ENCODE measurements at regions not wholly inside any gene's neighbourhood (a gene's known extent, or its start where the extent isn't known, plus 50 kb on each side); places are given as distances from the start of the nearest gene placed in this dataset.

DNA sequence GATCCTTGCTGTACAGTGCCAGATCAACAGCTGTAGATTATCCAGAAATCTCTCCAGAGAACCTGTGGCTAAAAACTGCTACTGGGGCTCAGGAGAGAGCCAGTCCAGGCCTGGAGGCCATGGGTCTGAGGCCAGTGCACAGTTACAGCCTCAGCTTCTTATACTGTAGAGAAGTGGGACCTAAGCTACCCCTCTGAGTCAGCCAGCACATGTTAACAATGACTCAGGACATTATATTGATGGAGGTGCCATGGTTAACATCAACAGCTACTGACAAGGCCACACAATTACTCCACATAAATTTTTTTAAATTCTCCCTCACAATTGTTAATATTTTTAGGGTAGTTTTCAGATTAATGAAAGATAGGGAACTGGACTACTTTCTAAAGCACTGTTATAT lies 138.5 kb downstream of the RBM26 start:
- ChIA-PET CTCF (no interaction called here), POLR2A (no interaction called here)

DNA sequence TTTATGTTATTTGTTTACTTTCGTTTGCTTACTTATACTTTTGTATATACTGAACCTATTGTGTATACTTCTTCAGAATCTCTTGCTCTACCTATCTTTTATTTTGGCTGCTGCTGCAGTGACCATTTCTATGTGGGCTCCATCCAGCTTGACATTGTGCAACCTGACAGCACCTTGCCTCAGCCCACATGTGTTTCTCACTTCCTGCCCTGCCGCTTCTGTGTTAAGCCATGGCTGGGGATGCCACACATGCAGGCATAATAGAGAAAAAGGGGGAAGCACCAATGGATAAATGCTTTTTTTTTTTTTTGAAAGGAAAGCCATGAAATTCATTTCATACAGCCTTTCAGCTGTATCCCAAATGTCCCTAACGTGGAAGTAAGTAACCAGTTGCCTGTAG lies 147.6 kb downstream of the RBM26 start:
- POLR2A ChIA-PET = no interaction called here

DNA sequence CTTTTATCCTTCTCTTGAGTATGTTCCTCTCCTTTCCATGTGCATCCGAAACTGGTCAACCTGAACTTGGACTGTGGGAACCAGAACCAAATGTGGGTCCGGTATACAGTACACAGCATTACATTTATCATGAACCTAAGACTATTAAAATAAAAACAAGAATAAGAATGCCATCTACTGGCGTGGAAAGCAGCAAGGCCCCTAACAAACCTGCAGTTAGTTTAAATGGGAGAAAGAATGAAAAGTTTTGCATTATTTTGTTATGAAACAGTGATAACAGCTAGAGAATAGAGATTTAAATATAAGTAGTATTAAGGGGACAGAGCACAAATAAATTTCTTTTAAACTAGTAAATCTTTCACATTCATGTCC lies 159.5 kb downstream of the RBM26 start:
- POLR2A ChIA-PET = no interaction called here
- CTCF ChIA-PET = no interaction called here

More for the DNA sequence above, 147.6 kb downstream of the RBM26 start:
- CTCF ChIA-PET = no interaction called here

DNA sequence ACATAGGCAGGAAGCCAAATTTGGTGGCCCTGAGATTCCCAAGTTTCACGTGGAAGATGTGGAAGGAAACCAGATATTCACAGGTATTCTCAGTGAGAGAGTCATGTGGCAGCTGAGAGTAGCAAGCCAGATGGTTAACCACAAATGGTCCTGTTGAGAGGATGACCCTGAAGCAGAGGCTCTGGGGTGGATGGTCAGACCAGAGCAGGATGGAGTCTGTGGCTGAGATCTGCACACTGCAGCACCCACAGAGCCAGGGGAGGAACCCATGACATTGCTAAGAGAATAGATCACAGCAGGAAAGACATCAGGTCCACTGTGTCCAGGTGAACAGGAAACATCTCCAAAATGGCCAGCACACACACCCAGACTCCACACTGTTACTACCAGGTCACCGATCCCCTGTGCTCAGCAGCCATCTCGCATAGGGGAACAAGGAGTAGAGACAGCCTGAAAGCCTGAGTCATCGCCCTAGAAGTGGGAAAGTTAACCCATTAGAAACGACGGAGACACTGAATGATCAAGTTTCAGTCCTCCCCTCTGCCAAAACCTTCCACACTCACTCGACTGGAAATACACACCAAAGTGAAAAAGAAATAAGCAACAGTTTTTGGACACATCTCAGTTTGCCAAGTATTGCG lies 160.0 kb downstream of the RBM26 start:
- POLR2A ChIA-PET = no interaction called here
- CTCF ChIA-PET = no interaction called here

DNA sequence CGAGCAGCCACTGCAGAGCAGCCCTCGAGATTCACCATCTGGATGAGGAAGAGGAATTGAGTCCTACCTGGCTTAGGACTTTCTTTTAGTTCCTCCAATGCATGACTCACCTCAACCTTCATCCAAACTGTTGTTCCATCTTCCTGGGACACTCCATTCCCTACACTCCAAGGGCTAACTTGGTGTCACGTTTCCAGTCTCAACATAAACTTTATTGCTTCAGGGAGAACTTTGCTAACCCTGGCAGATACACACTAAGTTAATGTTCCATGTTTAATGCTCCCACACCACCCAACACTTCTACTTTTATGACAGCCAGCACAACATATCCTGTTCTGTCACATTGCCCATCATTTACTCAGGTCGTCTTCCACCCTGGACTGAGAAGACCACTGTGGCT lies 164.4 kb downstream of the RBM26 start:
- POLR2A ChIA-PET = no interaction called here
- CTCF ChIA-PET = no interaction called here

DNA sequence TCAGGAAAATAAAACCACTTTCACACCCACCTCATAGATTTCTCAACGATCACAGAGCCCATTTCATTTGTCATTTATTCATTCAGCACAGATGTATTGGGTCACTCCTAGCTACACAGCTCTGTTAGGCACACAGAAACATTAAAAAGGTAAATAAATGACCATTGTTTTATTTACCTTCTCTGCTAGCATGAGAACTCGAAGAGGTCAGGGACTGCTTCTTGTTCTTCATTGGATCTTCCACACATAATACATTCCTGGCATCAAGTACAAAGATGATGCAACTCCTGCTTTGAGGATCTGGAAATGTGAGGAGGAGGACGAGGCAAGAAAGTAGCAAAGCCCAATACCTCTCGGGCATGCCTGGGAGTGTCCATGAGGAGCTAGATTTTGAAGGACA lies 168.1 kb downstream of the RBM26 start:
- CTCF ChIA-PET = no interaction called here
- POLR2A ChIA-PET = no interaction called here

DNA sequence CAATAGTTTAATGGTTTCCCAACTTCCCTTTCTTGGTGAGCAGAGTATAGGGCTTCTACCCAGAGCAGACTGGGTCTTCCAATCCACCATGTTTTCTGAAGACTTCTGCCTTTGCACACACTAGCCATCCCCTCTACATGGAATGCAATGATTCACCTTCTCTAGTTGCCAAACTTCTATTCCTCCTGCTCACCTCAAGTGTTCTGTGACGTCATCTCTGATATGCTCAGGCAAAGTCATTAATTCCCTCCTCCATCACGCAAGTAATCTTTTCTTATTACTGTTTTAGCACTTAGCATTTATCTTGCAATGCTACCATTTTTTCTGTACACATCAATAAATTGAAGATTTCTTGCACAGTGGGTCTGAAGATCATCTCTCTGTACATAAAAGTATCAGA lies 174.2 kb downstream of the RBM26 start:
- ChIA-PET CTCF (no interaction called here), POLR2A (no interaction called here)

DNA sequence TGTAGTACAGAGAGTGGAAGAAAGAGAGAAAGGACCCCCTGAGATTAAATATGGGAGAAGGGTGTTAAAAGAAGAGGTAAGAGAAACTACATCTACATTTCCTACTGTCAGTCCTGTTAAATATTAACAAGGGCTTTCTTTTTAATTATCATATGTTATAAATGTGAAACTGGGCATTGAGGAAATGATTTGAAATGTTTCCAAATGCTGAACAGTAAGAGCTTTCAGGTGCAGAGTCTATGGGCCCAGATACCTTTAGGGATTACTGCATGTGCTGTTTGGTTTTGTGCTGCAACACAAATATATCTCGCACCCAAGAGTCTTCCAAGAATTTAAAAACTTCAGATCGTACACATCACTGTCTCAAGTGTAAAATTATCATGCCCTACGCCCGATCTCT lies 176.3 kb downstream of the RBM26 start:
- ChIA-PET CTCF (no interaction called here), POLR2A (no interaction called here)

DNA sequence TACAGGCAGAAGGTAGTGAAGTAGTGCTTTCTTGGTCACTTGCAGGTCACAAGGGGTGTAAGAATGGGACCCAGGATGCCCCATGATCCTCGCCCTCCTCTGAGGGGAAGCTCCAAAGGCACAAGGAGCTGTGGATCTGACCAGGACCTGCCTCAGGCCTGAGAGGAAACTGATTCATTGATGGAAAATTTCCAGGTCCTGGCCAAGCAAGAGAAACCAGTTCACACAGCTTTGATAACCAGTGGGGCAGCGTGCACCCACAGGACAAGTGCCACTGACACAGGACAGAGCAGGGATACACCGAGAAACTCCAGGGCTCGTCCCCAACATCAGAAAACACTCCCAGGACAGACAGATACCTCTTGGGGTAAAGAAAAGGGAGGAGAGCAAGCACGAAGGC lies 177.1 kb downstream of the RBM26 start:
- ChIA-PET POLR2A (no interaction called here), CTCF (no interaction called here)

DNA sequence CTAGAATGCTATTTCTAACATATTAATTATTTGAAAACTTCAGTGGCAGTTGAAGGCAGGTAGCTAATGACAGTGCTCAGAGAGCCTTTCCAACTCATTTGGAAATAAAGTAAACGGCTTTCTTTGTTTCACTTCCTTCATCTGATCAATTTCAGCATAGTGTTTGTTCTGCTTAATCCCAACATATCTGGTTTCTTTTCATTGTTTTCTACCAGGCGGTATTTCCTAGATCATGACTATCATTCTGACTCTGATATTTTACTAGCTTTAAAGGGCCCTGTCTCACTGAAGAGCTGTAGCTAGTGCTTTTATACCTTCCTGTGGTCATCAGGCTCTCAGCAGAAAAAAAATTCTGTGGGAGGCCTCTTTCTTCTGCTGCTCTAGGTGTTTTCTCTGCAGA lies 178.6 kb downstream of the RBM26 start:
- ChIA-PET CTCF (no interaction called here), POLR2A (no interaction called here)

DNA sequence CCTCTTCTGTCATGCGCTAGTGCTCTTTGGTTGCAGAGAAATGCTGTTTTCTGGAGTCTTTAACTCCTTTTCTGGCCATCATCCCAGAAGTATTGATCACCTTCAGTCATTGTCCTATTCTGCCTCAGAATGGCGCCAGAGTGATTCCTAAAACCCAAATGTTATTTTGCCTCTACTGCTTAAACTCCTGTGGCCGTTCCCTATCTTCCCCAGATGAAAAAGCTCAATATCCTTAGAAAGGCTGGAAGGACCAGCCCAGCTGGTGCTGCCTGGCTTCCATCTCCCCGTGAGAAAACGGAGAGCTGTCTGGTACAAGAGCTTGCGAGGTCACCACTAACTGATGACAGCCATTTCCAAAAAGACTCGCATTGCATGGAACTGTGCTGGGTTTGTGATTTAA lies 179.1 kb downstream of the RBM26 start:
- CTCF ChIA-PET = no interaction called here
- POLR2A ChIA-PET = no interaction called here

DNA sequence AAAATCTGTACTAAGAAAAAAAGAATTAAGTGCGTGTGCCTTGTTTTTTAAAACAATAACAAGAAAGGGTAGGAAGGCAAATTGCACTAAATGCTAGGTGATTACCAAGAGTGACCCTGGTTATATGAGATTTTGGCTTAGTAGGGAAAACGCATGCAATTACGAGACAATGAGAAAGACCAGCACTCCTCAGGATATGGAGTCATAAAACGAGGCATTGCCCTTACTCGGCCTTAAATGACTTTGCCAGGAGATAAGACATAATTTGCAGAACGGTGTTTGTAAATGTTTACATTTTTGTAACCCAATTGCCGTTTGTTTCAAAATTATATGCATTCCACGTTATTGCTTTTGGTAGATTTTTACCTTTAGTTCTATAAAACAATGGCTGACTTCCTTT lies 179.8 kb downstream of the RBM26 start:
- CTCF ChIA-PET = no interaction called here
- POLR2A ChIA-PET = no interaction called here

DNA sequence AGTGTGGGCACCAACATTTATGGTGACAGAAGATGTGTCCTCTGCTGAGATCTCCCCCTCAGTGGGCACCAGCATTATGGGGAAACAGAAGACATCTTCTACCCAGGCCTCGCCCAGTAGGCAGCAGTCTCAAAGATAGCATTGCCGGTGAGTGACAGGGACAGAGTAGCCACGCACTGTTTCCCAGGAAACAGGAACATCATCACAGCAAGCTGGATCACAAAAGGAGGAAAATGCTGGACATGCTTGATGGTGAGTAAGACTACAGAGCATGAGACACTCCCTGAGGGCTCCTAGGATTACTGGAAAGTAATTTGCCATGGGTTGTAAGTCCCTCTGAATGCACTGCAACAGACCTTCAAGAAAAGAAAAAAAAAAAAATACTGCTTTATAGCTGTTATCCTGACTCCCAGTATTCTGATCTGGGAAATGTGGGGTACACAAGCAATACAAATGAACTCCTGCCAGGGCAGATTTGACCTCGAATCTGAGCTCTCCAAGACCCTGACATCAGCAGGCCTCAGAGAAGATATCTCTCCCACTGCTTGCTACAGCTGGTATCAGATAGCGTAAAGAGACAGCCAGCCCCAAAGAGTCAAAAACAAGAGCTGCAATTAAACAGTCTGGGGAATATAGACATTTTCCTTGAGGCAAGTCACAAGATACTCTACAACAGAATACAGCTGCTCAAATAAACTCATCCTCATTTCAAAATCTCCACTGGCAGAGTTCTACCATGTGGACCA lies 180.4 kb downstream of the RBM26 start:
- CTCF ChIA-PET = no interaction called here
- POLR2A ChIA-PET = no interaction called here

DNA sequence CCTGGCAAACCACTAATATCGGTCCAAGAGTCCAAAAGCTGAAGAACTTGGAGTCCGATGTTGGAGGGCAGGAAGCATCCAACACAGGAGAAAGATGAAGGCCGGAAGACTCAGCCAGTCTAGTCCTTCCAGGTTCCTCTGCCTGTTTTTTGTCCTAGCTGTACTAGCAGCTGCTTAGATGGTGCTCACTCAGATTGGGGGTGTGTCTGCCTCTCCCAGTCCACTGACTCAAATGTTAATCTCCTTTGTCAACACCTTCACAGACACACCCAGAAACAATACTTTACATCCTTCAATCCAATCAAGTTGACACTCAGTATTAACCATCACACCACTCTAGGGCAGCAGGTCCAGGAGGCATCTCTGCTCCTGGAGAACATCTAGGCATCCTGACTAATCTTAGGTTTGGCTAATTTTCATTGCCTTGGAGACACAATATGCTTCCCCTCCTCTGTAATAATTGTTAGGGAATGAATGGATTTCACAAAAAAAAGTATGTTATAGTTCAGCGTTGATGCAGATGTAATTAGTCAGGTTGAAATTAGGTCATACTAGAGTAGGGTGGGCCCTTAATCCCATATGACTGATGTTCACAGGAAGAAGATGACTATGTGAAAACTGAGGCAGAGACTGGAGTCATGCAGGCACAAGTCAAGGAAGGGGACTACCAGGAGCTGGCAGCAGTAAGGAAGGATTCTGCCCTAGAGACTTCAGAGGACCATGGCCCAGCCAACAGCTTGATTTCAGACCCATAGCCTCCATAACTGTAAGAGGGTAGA lies 183.4 kb downstream of the RBM26 start:
- ChIA-PET POLR2A (no interaction called here), CTCF (interaction anchor here (0.6 kb wide), 1 partner anchor 1664 kb away, joined by 7 read pairs; no protein-coding TSS in a partner anchor)

DNA sequence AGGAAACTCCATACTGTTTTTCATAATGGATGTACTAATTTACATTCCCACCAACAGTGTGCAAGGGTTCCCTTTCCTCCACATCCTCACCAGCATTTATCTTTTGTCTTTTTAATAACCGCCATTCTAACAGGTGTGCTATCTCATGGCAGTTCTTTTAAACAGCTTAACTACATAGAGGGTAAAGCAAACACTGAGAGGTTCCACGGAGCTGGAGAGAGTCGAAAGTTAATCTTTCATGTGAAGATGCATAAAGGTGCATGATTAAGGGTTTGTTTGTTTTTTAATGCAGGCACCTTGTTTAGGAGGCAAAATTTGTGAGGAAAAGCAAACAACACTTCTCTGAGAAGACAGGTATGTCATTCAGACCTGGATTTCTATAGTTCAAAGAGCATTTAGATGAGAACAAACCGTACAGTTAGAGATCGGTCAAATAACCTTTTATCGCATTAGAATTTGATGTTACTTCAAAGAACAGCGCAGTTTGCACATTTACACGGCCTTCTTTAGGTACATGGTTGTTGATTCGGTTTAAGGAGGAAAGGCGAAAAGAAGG lies 193.9 kb downstream of the RBM26 start:
- ChIA-PET POLR2A (no interaction called here), CTCF (no interaction called here)

DNA sequence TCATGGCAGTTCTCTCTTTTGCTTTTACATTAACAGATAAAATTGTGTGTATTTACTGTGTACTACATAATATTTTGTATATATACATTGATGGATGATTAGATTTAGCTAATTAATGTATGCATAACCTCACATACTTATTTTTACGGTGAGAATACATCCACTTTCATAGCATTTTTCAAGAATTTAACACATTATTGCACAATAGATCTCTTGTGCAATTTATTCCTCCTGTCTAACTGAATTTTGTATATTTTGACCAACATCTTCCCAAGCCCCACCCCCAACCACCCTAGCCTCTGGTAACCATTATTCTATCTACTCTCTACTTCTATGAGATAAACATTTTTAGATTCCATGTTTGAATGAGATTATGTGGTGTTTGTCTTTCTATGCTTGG lies 194.7 kb downstream of the RBM26 start:
- ChIA-PET POLR2A (interaction anchor here (0.6 kb wide), 1 partner anchor 191 kb away, joined by 5 read pairs; no protein-coding TSS in a partner anchor), CTCF (interaction anchor here (0.7 kb wide), 1 partner anchor 62 kb away, joined by 3 read pairs; no protein-coding TSS in a partner anchor)

DNA sequence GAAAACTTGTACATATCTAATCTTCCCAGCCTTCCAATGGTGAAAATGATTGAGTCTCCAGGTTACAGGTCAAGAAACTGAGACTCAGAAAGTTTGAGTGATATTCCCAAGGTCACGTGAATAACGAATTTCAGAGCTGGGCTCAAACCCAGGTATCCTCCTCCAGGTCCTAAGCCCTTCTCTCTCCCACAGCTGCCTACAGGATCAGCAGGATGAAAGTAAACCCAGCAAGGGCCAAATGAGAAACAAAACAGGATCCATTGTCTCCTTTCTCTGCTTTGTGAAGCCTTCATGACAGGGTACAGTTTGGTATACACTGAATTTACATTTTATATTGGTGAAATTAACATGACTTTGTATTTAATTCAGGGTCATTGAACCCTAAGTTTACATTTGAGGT lies 208.1 kb downstream of the RBM26 start:
- ChIA-PET POLR2A (no interaction called here), CTCF (no interaction called here)

DNA sequence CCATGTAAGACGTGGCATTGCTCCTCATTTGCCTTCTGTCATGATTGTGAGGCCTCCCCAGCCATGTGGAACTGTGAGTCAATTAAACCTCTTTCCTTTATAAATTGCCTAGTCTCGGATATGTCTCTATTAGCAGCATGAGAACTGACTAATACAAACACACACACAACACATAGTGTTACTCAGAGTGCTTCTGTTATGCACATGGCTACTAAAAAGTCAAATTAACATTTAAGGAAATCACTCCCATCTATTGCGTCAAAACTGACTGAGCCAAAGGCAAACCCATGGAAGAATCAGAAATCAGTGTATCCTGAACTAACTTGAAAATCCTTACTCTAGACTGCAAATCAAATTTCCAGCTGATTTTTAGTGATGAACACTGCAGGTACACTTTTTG lies 209.2 kb downstream of the RBM26 start:
- CTCF ChIA-PET = no interaction called here
- POLR2A ChIA-PET = no interaction called here

DNA sequence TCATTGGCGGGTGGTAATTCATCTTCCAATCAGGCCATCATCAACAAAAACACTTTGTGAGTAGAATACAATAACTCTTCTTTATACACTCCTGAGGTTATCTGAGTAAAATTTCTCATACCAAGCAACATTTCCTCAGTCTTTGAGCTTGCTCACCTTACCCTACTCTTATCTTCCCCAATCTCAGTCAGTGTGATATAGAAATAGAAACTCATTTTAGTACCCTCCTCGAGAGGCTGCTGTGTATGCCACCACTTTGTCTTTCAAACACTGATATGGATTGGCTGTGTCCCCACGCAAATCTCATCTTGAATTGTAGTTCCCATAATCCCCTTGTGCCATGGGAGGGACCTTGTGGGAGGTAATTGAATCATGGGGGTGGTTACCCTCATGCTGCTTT lies 209.7 kb downstream of the RBM26 start:
- POLR2A ChIA-PET = no interaction called here

DNA sequence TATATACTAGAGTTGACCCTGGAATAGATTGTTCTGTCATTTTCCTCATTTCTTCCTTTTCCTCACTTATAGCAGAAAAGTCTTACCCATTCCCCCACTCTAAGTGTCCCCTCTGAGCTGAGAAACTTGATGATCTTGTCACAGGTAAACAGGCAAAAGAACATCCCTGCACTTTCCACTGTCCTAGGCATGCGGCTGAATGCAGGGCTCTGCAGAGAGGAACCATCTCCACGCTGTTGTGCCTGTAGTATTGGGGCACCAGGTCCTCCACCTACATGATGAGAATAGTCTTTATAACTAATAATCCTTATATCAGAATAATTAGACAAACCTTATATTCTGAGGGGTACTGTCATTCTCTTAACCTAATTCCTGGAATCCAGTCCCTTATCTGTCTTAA lies 211.3 kb downstream of the RBM26 start:
- CTCF ChIA-PET = no interaction called here
- POLR2A ChIA-PET = interaction anchor here (1.4 kb wide), 1 partner anchor 10 kb away, joined by 10 read pairs; no protein-coding TSS in a partner anchor

More for the DNA sequence above, 209.7 kb downstream of the RBM26 start:
- CTCF ChIA-PET = no interaction called here

DNA sequence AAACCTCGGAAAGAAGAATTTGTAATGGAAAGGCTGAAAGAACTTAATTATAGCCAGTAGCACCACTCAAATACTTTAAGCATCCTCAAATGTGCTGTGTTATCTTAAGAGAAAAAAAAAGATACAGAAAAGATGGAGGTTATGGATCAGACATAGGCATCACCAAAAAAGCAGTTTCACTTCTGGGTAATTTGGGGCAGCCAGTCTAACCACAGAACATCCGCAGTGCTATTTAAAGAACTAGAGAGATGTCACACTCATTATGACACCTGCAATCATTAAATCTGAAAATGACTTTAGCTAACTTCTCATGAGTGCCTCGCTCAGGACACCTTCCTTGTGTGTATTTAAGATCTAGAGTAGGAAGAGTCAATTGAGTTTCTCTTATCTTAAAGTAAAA lies 211.8 kb downstream of the RBM26 start:
- CTCF ChIA-PET = no interaction called here
- POLR2A ChIA-PET = no interaction called here
